Thymus (tissue), 11 donors: ENCODE measurements at regions not wholly inside any gene's neighbourhood (a gene's known extent, or its start where the extent isn't known, plus 50 kb on each side); places are given as distances from the start of the nearest gene placed in this dataset.

Experiments
- DNase-seq, 9 donors: peaks; one replicate each; pipeline ENCODE4 v3.0.0-alpha.2; 2013; ENCODE audit warnings: low spot score in 9 of 9, low read depth in 6 of 9, missing footprints in 1 of 9
- H3K27ac ChIP-seq, 2 donors: one replicate each; pipeline ENCODE4 v1.5.1; 2013; ENCODE audit warnings: control low read depth in 1 of 2, low read depth in 1 of 2, low read length in 1 of 2, mild to moderate bottlenecking in 1 of 2, moderate library complexity in 1 of 2
- H3K27me3 ChIP-seq, 2 donors: one replicate each; pipeline ENCODE4 v1.5.1; 2013; ENCODE audit warnings: low read length in 1 of 2; ENCODE audit not compliant: control insufficient read depth in 2 of 2, insufficient read depth in 1 of 2
- H3K36me3 ChIP-seq, 2 donors: one replicate each; pipeline ENCODE4 v1.5.1; 2013; ENCODE audit warnings: low read length in 1 of 2, mild to moderate bottlenecking in 1 of 2, moderate library complexity in 1 of 2; ENCODE audit not compliant: control insufficient read depth in 2 of 2, insufficient read depth in 2 of 2
- H3K4me1 ChIP-seq, 2 donors: one replicate each; pipeline ENCODE4 v1.5.1; 2013; ENCODE audit warnings: low read length in 2 of 2; ENCODE audit not compliant: control insufficient read depth in 2 of 2, insufficient read depth in 2 of 2
- H3K4me3 ChIP-seq, 2 donors: one replicate each; pipeline ENCODE4 v1.5.1; 2013; ENCODE audit warnings: low read length in 2 of 2, control low read depth in 1 of 2, mild to moderate bottlenecking in 1 of 2
- H3K9me3 ChIP-seq, 2 donors: one replicate each; pipeline ENCODE4 v1.5.1; 2013; ENCODE audit warnings: low read length in 1 of 2, mild to moderate bottlenecking in 1 of 2; ENCODE audit not compliant: control insufficient read depth in 2 of 2, insufficient read depth in 1 of 2
- WGBS: extraction: QIAGEN DNeasy Blood & Tissue Kit; methylation state at CpG from one replicate; pipeline ENCODE4 v1.1.7; 2013; 5-methylcytosine and 5-hydroxymethylcytosine counted together
- donor health status: healthy.

DNA sequence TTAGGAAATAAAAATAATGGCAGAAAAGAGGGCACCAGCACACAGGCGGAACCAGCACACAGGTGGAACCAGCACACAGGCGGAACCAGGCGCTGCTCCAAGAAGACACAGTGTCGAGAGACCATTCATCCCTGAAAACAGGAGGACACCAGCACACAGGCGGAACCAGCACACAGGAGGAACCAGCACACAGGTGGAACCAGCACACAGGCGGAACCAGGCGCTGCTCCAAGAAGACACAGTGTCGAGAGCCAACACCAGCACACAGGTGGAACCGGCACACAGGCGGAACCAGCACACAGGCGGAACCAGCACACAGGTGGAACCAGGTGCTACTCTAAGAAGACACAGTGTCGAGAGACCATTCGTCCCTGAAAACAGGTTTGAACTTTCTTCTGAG is 115.5 kb upstream of the TMEM18 start:
- 96% methylated on average over 13 of the region's 13 CpGs for WGBS
- H3K27me3 ChIP-seq: no peaks in the 10 kb centered on the region
- H3K4me1 ChIP-seq: no peaks in the 10 kb centered on the region
- H3K36me3 ChIP-seq: no peaks in the 10 kb centered on the region
- peaks cover 0 to 26% of the 10 kb centered on the region in 2 donors for H3K9me3 ChIP-seq
- no peak for DNase-seq
- H3K4me3 ChIP-seq: no peak overlapping the region
- no peak overlapping the region for H3K27ac ChIP-seq

DNA sequence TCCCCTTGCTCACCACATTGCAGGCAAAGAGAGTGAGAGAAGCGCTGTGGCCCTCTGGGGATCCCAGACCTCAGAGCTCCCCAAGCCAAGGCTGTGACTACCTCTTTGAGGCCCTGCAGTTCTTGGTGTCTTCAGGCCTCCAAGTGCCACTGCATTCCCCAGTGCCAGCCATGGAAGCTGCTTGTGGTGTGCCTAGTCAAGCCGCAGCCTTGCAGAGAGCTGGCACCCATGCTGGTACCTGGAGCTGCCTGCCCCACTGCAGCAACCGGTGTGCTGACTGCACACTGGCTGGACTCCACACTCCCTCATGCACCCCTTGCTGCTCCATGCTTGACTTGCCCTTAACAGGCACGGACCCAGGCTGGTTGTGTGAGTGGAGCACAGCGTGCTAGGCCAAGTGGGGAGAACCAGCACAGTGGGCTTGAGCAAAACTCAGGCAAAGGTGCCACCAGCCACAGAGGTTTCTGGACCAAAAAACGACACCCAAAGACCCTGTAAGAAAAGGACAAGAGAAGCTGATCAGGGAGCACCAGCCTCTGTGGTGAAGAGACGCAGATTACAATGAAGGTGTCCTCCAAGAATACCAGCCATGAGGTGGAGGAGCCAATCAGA is 113.5 kb upstream of the TMEM18 start:
- no peak overlapping the region for H3K4me3 ChIP-seq
- no peak for DNase-seq
- no peak overlapping the region for H3K27ac ChIP-seq
- no peaks in the 10 kb centered on the region for H3K36me3 ChIP-seq
- WGBS: 93% methylated on average over 7 of the region's 7 CpGs
- peaks cover 0 to 26% of the 10 kb centered on the region in 2 donors for H3K9me3 ChIP-seq
- H3K4me1 ChIP-seq: no peaks in the 10 kb centered on the region
- no peaks in the 10 kb centered on the region for H3K27me3 ChIP-seq

DNA sequence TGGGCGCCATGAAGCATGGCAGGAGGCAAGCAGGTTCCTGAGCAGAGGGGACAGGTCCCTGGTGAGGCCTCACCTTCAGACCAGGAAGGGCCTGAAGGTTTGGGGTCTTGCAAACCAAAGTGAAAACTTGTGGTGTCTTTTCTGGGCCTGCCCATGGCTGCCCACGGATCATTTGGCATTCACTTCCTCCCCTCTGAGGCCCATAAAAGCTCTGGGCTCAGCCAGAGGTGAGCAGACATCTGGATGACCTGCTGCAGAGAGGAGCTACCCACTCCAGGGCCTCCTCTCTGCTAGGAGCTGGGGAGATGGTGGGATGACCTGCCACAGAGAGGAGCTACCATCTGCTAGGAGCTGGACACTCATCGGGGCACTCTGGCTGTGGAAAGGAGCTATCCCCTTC is 112.9 kb upstream of the TMEM18 start:
- DNase-seq: no peak
- Histone ChIP-seq H3K4me1 (no peaks in the 10 kb centered on the region), H3K36me3 (no peaks in the 10 kb centered on the region), H3K27me3 (no peaks in the 10 kb centered on the region), H3K4me3 (no peak overlapping the region), H3K27ac (no peak overlapping the region), H3K9me3 (peaks cover 0 to 26% of the 10 kb centered on the region in 2 donors)
- 94% methylated on average over 3 of the region's 3 CpGs for WGBS

DNA sequence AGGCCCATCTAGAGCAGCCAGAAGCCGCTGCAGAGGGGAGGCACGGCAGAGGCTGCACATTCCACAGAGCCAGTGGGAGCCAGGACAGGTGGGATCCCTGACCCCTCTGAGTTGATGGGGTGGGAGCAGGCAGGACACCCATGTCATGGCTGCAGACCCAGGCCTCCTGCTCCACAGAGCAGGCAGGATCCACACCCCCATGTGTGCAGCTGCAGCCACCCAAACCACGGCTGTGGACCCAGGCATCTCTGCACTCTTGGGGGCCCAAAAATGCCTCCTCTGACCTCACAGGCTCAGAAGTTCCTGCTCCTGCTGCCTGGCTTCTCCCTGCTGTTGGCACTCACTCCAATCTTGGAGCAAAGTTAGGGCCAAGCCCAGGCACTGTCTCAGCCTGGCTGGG is 112.3 kb upstream of the TMEM18 start:
- Histone ChIP-seq H3K4me3 (no peak overlapping the region), H3K9me3 (peaks cover 0 to 26% of the 10 kb centered on the region in 2 donors), H3K27ac (no peak overlapping the region), H3K4me1 (no peaks in the 10 kb centered on the region), H3K36me3 (no peaks in the 10 kb centered on the region), H3K27me3 (no peaks in the 10 kb centered on the region)
- DNase-seq: no peak
- 95% methylated on average over 3 of the region's 3 CpGs for WGBS

DNA sequence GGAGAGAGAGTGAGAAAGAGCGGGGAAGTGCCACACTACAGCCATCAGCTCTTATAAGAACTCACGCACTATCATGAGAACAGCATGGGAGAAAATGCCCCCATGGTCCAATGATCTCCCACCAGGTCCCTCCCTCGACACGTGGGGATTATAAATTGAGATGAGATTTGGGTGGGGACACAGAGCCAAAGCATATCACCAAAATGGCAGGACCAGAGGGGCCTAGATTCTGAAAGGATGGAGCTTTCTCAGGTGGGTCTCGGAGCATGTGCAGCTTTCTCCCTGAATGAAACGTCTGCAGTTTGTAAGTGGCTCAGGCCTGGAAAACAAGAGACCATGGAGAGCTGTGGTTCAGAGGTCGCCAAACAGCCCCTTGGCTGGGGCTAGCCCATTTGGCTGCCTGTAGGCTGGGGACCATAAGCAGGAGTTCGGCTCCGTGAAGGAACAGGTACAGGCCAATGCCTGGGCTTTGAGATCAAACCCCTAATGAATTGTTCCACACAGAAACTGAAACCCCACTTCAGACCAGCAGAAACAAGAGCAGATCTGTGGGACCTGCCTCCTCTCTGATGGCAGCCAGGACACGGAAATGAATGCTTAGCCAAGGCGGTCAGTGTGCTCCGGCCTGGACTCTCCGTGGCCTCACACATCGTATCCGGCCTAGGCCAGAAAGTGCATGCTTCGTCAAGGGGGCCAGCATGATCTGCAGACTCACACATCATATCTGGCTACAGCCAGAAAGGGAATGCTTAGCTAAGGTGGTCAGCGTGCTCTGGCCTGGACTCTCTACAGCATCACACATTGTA is 111.2 kb upstream of the TMEM18 start:
- peaks cover 0 to 26% of the 10 kb centered on the region in 2 donors for H3K9me3 ChIP-seq
- H3K4me1 ChIP-seq: no peaks in the 10 kb centered on the region
- H3K4me3 ChIP-seq: no peak overlapping the region
- WGBS: 96% methylated on average over 17 of the region's 17 CpGs
- no peaks in the 10 kb centered on the region for H3K36me3 ChIP-seq
- no peak for DNase-seq
- no peak overlapping the region for H3K27ac ChIP-seq
- no peaks in the 10 kb centered on the region for H3K27me3 ChIP-seq

DNA sequence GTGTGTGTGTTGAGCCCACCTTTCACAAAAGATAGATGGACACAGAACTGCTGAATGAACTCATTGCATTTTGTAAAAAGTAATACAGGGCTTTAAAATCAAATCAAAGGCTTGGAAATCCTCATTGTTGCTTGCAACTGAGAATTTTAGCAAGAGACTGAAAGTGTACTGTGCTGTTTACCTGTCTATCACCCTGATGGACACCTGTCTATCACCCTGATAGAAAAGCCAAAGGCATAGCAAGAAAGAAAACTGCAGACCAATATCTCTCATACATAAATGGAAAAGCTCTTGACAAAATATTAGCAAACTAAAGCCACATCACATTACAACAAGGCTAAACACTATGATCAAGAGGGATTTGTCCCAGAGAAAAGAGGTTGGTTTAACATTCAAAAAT is 107.5 kb upstream of the TMEM18 start:
- no peak overlapping the region for H3K27ac ChIP-seq
- no peaks in the 10 kb centered on the region for H3K36me3 ChIP-seq
- no peaks in the 10 kb centered on the region for H3K4me1 ChIP-seq
- no peak overlapping the region for H3K4me3 ChIP-seq
- H3K27me3 ChIP-seq: no peaks in the 10 kb centered on the region
- DNase-seq: no peak
- H3K9me3 ChIP-seq: peaks cover 0 to 14% of the 10 kb centered on the region in 2 donors

DNA sequence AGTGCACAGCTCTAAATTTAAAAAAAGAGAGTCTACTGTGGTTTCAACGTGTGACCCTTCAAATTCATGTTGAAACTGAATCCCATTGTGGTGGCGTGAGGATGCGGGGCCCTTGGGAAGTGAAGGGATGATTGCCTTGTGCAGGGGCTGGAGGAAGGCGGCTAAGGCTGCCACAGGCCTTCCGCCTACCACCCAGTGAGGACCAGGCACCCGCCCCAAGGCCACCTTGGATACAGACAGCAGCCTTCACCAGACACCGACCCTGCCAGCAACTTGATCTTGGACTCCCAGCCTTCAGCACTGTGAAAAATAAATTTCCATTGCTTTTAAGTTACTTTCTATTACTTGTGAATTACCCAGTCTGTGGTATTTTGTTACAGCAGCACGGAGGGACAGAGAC is 103.4 kb upstream of the TMEM18 start:
- no peaks in the 10 kb centered on the region for H3K4me1 ChIP-seq
- H3K27me3 ChIP-seq: no peaks in the 10 kb centered on the region
- DNase-seq: no peak
- no peak overlapping the region for H3K4me3 ChIP-seq
- no peaks in the 10 kb centered on the region for H3K36me3 ChIP-seq
- no peak overlapping the region for H3K27ac ChIP-seq
- H3K9me3 ChIP-seq: no peaks in the 10 kb centered on the region
- WGBS: 96% methylated on average over 8 of the region's 8 CpGs

DNA sequence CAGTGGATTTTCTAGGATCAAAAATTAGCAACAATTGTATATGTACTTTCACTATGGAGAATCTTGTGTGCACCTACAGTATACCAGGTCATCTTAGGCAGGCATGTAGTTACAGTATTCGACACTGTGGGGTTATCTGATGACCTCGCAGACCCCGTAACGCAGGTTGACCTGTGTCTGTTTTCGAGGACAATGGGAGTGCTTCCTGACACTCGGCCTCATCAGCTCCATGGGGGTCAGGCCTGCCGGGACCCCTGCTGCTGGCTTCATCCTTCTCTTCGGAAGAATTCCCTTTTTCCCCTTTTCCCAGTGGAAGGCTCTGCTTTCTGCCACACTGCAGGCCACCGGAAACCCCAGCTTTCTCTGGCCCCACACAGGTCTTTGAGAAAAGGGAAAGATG is 102.8 kb upstream of the TMEM18 start:
- 85% methylated on average over 9 of the region's 9 CpGs for WGBS
- H3K4me1 ChIP-seq: no peaks in the 10 kb centered on the region

DNA sequence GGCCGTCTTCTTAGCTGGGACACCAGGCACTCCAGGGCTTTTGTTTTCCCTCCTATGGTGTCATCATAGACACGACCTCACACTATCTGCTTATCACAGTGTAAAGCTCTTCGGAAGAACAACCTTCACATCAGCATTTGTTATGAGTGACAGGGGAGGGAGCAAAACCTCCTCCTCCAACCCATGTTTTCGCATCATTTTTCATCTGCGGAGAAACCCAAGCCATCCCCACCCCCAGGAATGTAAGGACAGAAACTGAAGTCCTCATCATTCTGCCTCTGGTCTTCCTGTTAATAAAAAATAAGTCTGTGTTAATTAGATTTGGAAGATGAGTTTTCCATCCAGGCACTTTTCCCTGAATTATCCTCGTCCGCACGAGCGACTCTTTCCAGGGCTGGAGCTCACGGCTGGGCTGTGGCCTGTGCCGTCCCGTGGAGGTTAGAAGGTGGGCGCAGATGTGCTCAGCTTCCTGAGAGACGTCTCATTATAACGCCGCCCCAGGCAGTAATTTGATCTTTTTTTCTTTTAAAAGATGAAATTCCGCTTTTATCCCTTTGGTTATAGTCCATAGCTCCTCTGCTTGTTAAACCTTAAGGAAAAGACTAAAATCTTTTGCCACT is 101.6 kb upstream of the TMEM18 start:
- Histone ChIP-seq H3K27me3 (no peaks in the 10 kb centered on the region), H3K4me1 (no peaks in the 10 kb centered on the region), H3K27ac (no peak overlapping the region), H3K36me3 (no peaks in the 10 kb centered on the region), H3K9me3 (no peaks in the 10 kb centered on the region), H3K4me3 (no peak overlapping the region)
- DNase-seq: no peak
- WGBS: 89% methylated on average over 17 of the region's 17 CpGs

More for the DNA sequence above, 102.8 kb upstream of the TMEM18 start:
- Histone ChIP-seq H3K36me3 (no peaks in the 10 kb centered on the region), H3K27ac (no peak overlapping the region), H3K9me3 (no peaks in the 10 kb centered on the region), H3K4me3 (no peak overlapping the region), H3K27me3 (no peaks in the 10 kb centered on the region)
- DNase-seq: no peak
